H1 (cell line): ENCODE measurements at regions not wholly inside any gene's neighbourhood (a gene's known extent, or its start where the extent isn't known, plus 50 kb on each side); places are given as distances from the start of the nearest gene placed in this dataset.

Experiments used
- CTCF ChIP-seq, 3 experiments: IDR thresholded peaks; 1 replicate in 2 of 3; 2 replicates in 1 of 3; pipeline versions ENCODE4 v1.5.1 to v1.6.1; 2011; ENCODE audit warnings: low read length in 3 of 3, mild to moderate bottlenecking in 3 of 3, inconsistent platforms in 2 of 3, low read depth in 1 of 3, moderate library complexity in 1 of 3; ENCODE audit not compliant: insufficient read depth in 1 of 3; ENCODE audit errors: control extremely low read depth in 1 of 3
- JUN ChIP-seq: IDR thresholded peaks from 2 replicates; pipeline ENCODE4 v1.6.1; 2011; ENCODE audit warnings: low read depth, mild to moderate bottlenecking, improper control_type of control experiment, low read length
- POLR2AphosphoS5 ChIP-seq: IDR thresholded peaks from 2 replicates; pipeline ENCODE4 v1.6.1; 2011; ENCODE audit warnings: low read depth, low read length
- SP1 ChIP-seq: IDR thresholded peaks from 2 replicates; pipeline ENCODE4 v1.6.1; 2011; ENCODE audit warnings: low read depth, low read length
- TAF1 ChIP-seq: IDR thresholded peaks from 2 replicates; pipeline ENCODE4 v1.6.1; 2011; ENCODE audit warnings: mild to moderate bottlenecking, low read depth, low read length
- YY1 ChIP-seq: IDR thresholded peaks from 2 replicates; pipeline ENCODE4 v1.6.1; 2011; ENCODE audit warnings: low read depth, mild to moderate bottlenecking, low read length
- TF ChIP-seq, protein P1 (sequence below): IDR thresholded peaks from 2 replicates; pipeline ENCODE4 v1.6.1; 2012; ENCODE audit warnings: inconsistent platforms

GRCh38 chr2:4916094-4916493, 776.1 kb upstream of the SOX11 start:
- TF ChIP-seq TAF1 (no peak), CTCF (IDR thresholded peaks at IDR 0.05; ENCODE audit: control extremely low read depth in 1 of 3, insufficient read depth in 1 of 3, low read depth in 1 of 3, low read length in 3 of 3) (no peak), YY1 (no peak), SP1 (no peak), POLR2AphosphoS5 (no peak), JUN (no peak)
- TF ChIP-seq, protein P1, sequence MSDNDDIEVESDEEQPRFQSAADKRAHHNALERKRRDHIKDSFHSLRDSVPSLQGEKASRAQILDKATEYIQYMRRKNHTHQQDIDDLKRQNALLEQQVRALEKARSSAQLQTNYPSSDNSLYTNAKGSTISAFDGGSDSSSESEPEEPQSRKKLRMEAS, result no peak
